HG03442 (cell line): ENCODE measurements at regions not wholly inside any gene's neighbourhood (a gene's known extent, or its start where the extent isn't known, plus 50 kb on each side); places are given as distances from the start of the nearest gene placed in this dataset.
A peak's percentile ranks its signal among the peaks of the same experiment; 100 is the strongest.

Experiments
- ATAC-seq: cut with Tn5 transposase; IDR thresholded peaks from one replicate; pipeline ENCODE4 v1.9.1; 2021; ENCODE audit warnings: mild to moderate bottlenecking, moderate library complexity; ENCODE audit not compliant: unreplicated experiment

DNA sequence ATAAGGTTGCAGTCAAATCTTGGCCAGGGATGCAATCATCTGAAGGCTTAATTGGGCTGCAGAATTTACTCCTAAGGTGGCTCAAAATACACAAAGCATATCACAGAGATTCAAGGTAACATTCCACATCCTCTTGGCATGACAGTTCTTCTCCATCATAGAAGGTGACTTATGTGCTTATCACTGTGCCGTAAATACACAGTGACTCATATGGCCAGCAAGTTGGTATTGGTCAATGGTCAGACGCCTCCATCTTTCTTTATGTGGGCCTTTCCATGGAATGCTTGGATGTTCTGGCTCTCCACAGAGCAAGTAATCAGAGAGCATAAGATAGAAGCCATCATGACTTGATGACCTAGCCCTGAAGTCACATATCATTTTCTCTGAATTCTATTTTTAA, 168.8 kb upstream of the ST8SIA2 start:
- no peak for ATAC-seq

DNA sequence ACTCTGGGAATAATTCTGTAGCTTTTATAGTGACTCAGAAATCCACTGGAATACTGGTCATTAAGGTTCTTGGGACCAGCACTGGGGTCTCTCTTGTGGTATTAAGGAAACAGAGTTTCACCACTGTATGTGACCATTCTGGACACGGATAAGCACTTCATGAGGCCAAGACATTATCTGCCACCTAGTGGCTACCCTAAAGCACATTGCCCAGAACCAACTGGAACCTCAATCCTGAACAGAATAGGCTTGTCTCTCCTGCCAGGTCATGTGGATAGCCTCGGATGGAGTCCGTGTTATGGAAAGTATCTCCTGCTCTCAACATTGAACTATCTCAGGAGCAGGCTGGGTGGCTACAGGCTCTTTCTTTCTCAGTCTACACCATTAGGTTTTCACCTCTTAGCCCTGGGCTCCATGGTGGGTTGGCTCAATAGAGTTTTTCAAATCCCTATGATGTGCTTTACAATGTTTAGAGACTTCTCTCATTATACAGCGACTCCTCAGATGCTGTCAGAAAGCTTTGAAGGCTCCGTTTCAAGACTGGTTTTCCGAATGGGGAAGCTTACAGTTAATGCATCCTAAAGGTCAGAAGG, 167.6 kb upstream of the ST8SIA2 start:
- ATAC-seq, result no peak

DNA sequence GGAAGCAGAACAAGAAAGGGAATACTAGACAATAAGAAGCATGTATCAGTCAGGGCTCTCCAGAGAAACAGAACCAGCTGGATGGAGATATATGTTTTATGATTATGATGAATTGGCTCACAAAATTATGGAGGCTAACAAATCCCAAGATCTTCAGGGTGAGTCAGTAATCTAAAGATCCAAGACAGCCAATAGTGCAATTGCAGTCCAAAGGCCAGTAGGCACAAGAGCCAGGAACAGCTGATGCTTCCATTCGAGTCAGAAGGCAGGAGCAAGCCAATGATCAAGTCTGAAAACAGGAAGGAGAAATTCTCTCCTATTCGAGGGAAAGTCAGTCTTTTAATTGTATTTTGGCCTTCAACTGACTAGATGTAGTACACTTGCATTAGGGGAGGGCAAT, 164.9 kb upstream of the ST8SIA2 start:
- ATAC-seq, result no peak

DNA sequence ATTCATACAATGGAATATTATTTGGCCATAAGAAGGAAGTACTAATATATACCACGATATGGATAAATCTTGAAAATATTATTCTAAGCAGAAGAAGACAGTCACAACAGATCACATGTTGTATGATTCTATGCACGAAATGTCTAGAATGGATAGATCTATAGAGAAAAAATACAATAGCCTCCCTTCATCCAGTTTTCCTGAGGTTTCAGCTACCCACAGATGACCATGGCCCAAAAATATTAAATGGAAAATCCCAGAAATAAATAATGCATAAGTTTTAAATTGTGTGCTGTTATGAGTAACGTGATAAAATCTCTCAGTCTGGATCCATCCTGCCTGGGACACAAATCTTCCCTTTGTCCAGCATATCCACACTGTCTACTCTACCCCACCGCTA, 162.2 kb upstream of the ST8SIA2 start:
- ATAC-seq, result no peak

DNA sequence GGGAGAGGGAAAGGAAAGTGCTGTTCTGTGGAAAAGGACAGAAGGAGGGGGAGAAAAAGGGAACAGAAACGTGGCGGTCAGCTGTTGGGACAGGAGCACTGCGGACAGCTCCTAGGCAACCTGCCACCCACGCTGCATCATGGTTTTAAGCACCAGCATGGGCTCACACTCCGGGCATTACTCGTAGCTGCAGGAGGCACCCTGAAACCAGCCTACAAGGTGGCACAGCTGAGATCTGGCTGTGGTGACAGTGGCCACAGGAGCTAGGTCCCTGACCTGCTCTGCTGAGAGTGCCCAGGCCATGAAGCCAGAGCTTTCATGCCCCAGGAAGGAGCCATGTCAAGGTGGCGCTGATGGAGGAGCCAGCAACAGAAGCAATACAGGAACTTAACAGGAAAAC, 161.4 kb upstream of the ST8SIA2 start:
- ATAC-seq, result no peak

GRCh38 chr15:92232876-92233275, 160.8 kb upstream of the ST8SIA2 start:
- no peak for ATAC-seq

DNA sequence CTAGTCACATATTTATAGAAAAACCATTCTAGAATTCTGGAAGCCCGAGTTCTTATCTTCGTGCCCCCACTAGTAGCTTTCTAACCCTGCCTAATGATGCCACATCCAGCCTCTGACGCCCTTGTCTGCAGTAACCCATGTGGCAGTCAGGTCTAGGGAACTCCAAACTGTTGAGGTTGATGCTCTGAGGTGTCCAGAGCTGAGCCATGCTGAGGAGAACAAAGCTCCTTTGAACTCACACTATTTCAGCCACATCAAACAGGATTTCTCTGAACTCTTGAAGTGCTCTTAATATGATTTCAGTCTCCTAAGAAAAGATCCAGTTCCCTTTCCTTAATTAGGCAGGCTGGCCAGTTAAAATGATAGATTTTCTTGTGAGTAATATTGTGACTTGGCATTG, 150.5 kb upstream of the ST8SIA2 start:
- ATAC-seq, result no peak

GRCh38 chr15:92244703-92245102, 149.0 kb upstream of the ST8SIA2 start:
- no peak for ATAC-seq

DNA sequence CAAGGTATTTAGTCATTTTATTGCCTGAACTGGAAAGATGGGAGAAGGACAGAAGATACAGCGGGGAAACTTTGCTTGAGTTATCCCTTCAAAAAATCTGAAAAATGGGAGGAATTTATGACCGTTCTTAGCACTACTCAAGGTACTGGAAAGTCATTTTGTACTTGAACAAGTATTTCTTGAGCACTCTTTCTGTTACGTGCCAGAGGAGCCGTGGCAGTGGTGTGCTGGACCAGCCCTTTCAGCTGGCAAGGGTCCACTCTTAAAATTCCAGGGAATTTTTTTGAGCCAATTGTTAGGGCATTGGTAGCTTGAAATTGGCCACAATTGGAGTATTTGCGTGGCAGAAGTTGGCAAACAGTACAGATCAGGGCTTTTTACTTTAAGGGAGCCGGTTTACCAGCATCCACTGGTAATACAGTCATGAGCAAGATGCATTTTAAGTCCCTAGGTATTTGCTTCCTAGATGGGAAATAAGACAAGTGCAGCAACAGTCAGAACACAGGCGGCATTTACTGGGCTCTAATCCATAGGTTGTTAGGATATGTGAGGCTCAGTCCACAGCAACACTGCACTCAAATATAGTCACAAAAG, 145.9 kb upstream of the ST8SIA2 start:
- no peak for ATAC-seq

- no peak for ATAC-seq
Observed at GRCh38 chr15:92266796-92267685, 126.6 kb upstream of the ST8SIA2 start.

- no peak for ATAC-seq
Observed at GRCh38 chr15:92268900-92269299, 124.8 kb upstream of the ST8SIA2 start.

- no peak for ATAC-seq
Observed at GRCh38 chr15:92271179-92271578, 122.5 kb upstream of the ST8SIA2 start.

DNA sequence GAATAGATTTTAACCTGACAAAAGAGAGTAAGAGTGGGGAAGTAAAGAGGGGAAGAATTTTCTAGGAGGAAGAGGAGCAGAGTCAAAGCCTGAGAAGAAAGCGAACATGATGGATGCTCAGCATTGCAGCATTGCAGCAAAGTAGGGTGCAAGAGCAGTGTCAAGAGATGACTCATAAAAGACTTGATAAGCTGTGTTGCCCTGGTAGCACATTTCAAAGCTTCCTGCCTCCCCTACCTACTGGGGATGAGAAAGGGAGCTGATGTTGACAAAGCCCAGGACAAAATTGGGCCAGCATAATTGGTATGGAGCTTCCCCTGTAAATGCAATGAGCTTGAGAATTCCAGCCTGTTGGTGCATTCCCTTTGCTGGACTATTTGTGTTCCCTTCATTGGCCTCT, 121.6 kb upstream of the ST8SIA2 start:
- no peak for ATAC-seq

- no peak for ATAC-seq
Observed at GRCh38 chr15:92273286-92273685, 120.4 kb upstream of the ST8SIA2 start.

GRCh38 chr15:92273723-92274122, 120.0 kb upstream of the ST8SIA2 start:
- no peak for ATAC-seq

GRCh38 chr15:92277776-92278175, 115.9 kb upstream of the ST8SIA2 start:
- no peak for ATAC-seq

DNA sequence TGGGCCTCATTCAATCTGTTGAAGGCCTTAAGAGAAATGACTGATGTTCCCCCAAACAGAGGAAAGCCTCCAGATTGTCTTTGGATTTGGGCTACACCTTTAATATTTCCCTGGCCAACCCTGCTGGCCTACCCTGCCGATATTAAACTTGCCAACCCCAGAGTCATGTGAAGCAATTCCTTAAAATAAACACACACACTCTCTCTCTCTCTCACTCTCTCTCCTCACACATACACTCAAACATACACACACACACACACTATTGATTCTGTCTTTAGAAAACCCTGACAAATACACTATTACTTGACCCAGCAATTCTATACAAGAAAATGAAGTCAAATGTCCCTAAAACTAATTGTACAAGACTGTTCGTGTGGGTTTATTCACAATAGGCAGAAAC, 109.9 kb upstream of the ST8SIA2 start:
- no peak for ATAC-seq

- peak; percentile 92 for ATAC-seq
Observed at GRCh38 chr15:92288755-92289154, 104.9 kb upstream of the ST8SIA2 start.

- no peak for ATAC-seq
Observed at GRCh38 chr15:92289733-92290132, 103.9 kb upstream of the ST8SIA2 start.

GRCh38 chr15:92290359-92290992, 103.2 kb upstream of the ST8SIA2 start:
- no peak for ATAC-seq

- no peak for ATAC-seq
Observed at GRCh38 chr15:92291900-92292299, 101.8 kb upstream of the ST8SIA2 start.

DNA sequence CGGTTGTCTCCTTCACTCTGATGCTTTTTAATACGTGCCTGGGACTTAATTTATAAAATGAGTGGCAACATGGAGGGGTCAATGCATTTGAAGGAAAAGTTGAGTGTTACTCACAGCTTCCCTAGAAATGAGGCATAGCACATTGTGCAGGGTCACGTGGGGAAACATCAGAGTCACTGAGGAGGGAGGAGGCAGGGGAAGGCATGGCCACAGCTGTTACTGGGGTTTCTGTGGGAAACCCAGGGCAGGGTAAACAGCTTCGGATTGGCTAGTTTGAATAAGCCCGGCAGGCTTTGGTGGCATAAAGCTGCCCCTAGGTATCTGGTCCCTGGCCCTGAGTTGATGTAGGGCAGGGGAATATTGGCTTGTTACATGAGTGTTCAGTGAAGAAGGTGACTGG, 98.9 kb upstream of the ST8SIA2 start:
- ATAC-seq, result no peak
